Astrocyte of the cerebellum (primary cell): ENCODE measurements at regions not wholly inside any gene's neighbourhood (a gene's known extent, or its start where the extent isn't known, plus 50 kb on each side); places are given as distances from the start of the nearest gene placed in this dataset.

Experiments
- DNase-seq: peaks from one replicate; pipeline ENCODE4 v3.0.0-alpha.2; 2011; ENCODE audit warnings: low read depth
- H3K4me3 ChIP-seq: 2 replicates; pipeline ENCODE4 v1.5.1; 2011; ENCODE audit warnings: mild to moderate bottlenecking, low read depth, low read length, moderate library complexity
- CTCF ChIP-seq: IDR thresholded peaks from 2 replicates; pipeline ENCODE4 v1.5.1; 2012; ENCODE audit warnings: low read length, low read depth, moderate library complexity, mild to moderate bottlenecking; ENCODE audit errors: missing control alignments
- in situ Hi-C: cut with HindIII; loops from 2 replicates; pipeline ENCODE4 v1.10.0; 2017; ENCODE audit warnings: low sequenced_read_pairs

- DNase-seq: no peak
- H3K4me3 ChIP-seq: no peak overlapping the region
- no peak for TF ChIP-seq CTCF
- in situ Hi-C loops: no loop called here
These were observed 92.6 kb upstream of the KDR start for GRCh38 chr4:55218041-55218440.

DNA sequence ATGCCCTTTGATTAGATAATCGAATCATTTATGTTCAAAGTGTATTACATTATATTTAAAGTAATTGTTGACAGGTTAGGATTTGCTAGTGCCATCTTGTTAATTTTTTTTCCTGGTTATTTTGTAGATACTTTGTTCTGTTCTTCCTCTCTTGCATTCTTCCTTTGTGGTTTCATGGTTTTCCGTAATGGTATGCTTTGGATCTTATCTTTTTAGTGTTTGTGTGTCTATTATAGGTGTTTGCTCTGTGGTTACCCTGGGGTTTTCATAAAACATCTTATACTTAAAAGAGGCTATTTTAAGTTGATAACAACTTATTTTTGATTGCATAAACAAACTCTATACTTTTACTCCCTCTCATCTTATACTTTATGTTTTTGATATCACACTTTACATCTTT lies 108.2 kb upstream of the SRD5A3 start:
- TF ChIP-seq CTCF: no peak
- no peak for DNase-seq
- H3K4me3 ChIP-seq: no peak overlapping the region
- in situ Hi-C loops: no loop called here

- no peak overlapping the region for H3K4me3 ChIP-seq
- in situ Hi-C loops: no loop called here
- no peak for TF ChIP-seq CTCF
- DNase-seq: no peak
These were observed 107.6 kb upstream of the SRD5A3 start for GRCh38 chr4:55238407-55238806.

GRCh38 chr4:55241461-55241860 lies 104.6 kb upstream of the SRD5A3 start:
- no peak for TF ChIP-seq CTCF
- in situ Hi-C loops: no loop called here
- H3K4me3 ChIP-seq: no peak overlapping the region
- no peak for DNase-seq

GRCh38 chr4:55242506-55242905 lies 103.5 kb upstream of the SRD5A3 start:
- in situ Hi-C loops: no loop called here
- TF ChIP-seq CTCF: no peak
- no peak for DNase-seq
- H3K4me3 ChIP-seq: no peak overlapping the region

DNA sequence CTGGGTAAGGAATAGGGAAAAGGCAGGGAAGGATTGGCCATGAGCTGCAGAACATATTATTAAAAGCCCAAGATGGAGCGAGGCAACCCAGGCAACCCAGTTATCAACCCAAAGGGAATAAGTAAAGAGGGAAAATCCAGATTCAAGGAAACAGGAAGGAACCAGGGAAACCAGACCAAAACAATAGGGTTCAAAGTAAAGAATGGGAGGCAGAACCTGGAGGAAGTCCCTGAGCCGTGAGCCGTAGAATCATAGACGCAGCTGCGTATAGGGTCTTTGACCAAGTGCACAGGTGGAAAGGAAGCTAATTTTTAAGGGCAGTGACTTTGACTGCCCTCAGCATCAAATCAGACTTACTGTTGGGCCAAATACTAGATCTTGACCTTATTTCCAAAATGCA lies 98.5 kb upstream of the SRD5A3 start:
- TF ChIP-seq CTCF: no peak
- H3K4me3 ChIP-seq: no peak overlapping the region
- no peak for DNase-seq
- in situ Hi-C loops: no loop called here

- TF ChIP-seq CTCF: no peak
- in situ Hi-C loops: no loop called here
- H3K4me3 ChIP-seq: no peak overlapping the region
- no peak for DNase-seq
These were observed 97.3 kb upstream of the SRD5A3 start for GRCh38 chr4:55248756-55249155.
